AG04450 (cell line): ENCODE measurements at regions not wholly inside any gene's neighbourhood (a gene's known extent, or its start where the extent isn't known, plus 50 kb on each side); places are given as distances from the start of the nearest gene placed in this dataset.

Source experiments
- CTCF ChIA-PET: fragments of 300-600, 350-600 bp; formaldehyde crosslinking; extraction: SDS; loops from one replicate; lab custom pipeline; 2022; ENCODE audit warnings: antibody characterized with exemption, inconsistent platforms; lab: Charles Lee
- POLR2A ChIA-PET: fragments of 350-600 bp; formaldehyde crosslinking; extraction: SDS; loops from one replicate; lab custom pipeline; 2021; ENCODE audit warnings: antibody characterized with exemption, inconsistent platforms; lab: Yijun Ruan, JAX
- DNase-seq: peaks from one replicate; pipeline ENCODE4 v3.0.0-alpha.2; 2011; ENCODE audit warnings: low read depth, low spot score
- H3K27ac ChIP-seq: one replicate; pipeline ENCODE4 v1.5.1; 2012; ENCODE audit warnings: low read depth, low read length, control low read depth
- H3K27me3 ChIP-seq: one replicate; pipeline ENCODE4 v1.6.0; 2012; ENCODE audit warnings: low read length; ENCODE audit not compliant: control insufficient read depth, insufficient read depth
- H3K4me3 ChIP-seq: 2 replicates; pipeline ENCODE4 v1.5.1; 2011; ENCODE audit warnings: mild to moderate bottlenecking, low read depth, low read length, control low read depth
- H3K9me3 ChIP-seq: 2 replicates; pipeline ENCODE4 v1.5.1; 2012; ENCODE audit warnings: low read length; ENCODE audit not compliant: control insufficient read depth, insufficient read depth
- CTCF ChIP-seq: IDR thresholded peaks from 2 replicates; pipeline ENCODE4 v1.5.1; 2011; ENCODE audit warnings: low read depth, low read length, control low read depth, inconsistent platforms

DNA sequence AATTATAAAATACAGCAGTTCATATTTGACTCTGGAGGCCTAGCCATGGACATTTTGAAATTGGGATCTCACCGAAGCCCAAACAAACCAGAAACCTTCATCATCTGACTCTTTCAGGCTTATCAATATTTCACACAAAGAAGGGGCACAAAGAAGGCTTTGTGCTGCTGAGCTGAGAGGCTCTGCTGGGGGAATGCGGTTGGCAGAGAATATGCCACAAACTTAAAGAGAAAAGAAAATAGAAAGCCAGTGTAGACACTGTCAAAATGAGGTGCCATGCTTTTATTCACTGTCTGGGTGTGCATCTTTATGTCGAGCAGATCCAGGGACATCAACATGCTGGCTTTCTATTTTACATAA lies 162.6 kb downstream of the QPCT start:
- ChIA-PET CTCF (interaction anchor here (0.9 to 1.4 kb wide), 2 partner anchors 326 to 370 kb away, joined by 3 to 4 read pairs; no protein-coding TSS in a partner anchor), POLR2A (interaction anchor here (1.3 kb wide), 1 partner anchor 47 kb away, joined by 3 read pairs; no protein-coding TSS in a partner anchor)
- H3K27me3 ChIP-seq: no peaks in the 10 kb centered on the region
- H3K9me3 ChIP-seq: no peaks in the 10 kb centered on the region
- H3K4me3 ChIP-seq: no peak overlapping the region
- no peak for TF ChIP-seq CTCF
- DNase-seq: no peak
- no peak overlapping the region for H3K27ac ChIP-seq

DNA sequence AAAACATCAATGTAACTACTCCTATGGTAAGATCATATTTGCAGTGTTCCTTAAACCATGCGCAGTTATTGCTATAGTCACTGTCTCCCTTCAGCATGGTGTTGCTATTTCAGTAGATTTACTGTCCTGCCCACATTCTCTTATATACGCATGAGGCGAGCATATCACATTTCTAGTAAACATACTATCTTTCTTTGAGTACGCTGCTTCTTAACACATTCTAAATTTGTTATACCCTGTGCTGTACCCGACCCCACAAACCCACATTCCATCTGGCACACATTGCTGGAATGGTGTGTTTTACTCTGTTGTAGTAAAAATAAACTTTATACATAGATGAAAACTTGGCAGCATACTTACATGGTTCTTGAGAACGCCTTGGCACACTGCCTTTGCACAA lies 163.3 kb downstream of the QPCT start:
- Histone ChIP-seq H3K9me3 (no peaks in the 10 kb centered on the region), H3K27ac (no peak overlapping the region), H3K4me3 (no peak overlapping the region), H3K27me3 (no peaks in the 10 kb centered on the region)
- CTCF ChIA-PET: interaction anchor here (1.2 kb wide), 1 partner anchor 369 kb away, joined by 4 read pairs; no protein-coding TSS in a partner anchor
- no peak for TF ChIP-seq CTCF
- DNase-seq: peak; percentile 47
- POLR2A ChIA-PET: no interaction called here

DNA sequence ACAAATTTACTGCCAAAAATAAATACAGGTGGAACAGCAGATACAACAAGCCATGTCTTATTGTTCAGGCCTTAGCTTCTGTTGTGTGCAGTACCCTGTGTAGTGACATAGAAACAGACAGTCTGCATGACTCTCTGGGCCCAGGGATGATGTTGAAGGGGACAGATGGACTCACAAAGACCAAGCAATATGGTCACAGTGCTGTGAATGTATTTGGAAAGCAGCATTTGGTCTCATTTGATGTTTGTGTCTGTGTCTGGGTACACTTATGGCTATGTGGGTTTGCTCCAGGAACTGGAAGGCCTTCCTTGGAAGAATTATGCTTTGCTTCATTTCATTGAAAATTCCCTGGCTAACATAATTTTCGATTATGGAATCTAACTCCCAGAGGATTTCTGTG lies 158.5 kb downstream of the CDC42EP3 start:
- DNase-seq: no peak
- H3K9me3 ChIP-seq: no peaks in the 10 kb centered on the region
- POLR2A ChIA-PET: no interaction called here
- no peak for TF ChIP-seq CTCF
- H3K4me3 ChIP-seq: no peak overlapping the region
- H3K27ac ChIP-seq: no peak overlapping the region
- CTCF ChIA-PET: interaction anchor here (0.9 kb wide), 1 partner anchor 364 kb away, joined by 3 read pairs; no protein-coding TSS in a partner anchor
- H3K27me3 ChIP-seq: no peaks in the 10 kb centered on the region

- Histone ChIP-seq H3K27me3 (no peaks in the 10 kb centered on the region), H3K9me3 (no peaks in the 10 kb centered on the region), H3K4me3 (no peak overlapping the region), H3K27ac (no peak overlapping the region)
- DNase-seq: peak; percentile 47
- ChIA-PET POLR2A (interaction anchor here (0.5 to 0.6 kb wide), 2 partner anchors 128 to 174 kb away, joined by 5 to 6 read pairs; no protein-coding TSS in a partner anchor), CTCF (interaction anchor here (0.7 to 2.0 kb wide), 6 partner anchors 12 to 353 kb away, joined by 3 to 10 read pairs (median 4); no protein-coding TSS in a partner anchor)
- TF ChIP-seq CTCF: no peak
Observed at GRCh38 chr2:37523814-37524362, 147.6 kb downstream of the CDC42EP3 start.

DNA sequence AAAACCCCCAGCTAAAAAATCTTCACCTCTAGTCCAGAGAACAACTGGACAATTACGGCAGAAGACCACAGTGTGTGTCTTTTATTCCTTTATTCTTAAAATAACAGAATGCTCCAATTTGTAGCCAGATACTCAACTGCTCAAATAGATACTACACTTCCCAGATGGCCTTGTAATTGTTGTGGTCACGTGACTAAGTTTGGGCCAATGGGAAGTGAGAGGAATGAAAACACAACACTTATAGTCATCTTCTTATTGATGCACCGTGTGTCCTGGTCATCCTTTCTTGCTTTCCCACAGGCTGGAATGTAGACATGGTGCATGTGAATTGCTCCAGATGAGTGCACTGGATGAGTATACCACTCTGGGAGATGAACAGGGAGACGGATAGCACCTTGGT lies 145.1 kb downstream of the CDC42EP3 start:
- CTCF ChIA-PET: interaction anchor here (1.3 kb wide), 1 partner anchor 365 kb away, joined by 5 read pairs; no protein-coding TSS in a partner anchor

More for the DNA sequence above, 145.1 kb downstream of the CDC42EP3 start:
- POLR2A ChIA-PET: no interaction called here
- H3K4me3 ChIP-seq: no peak overlapping the region
- no peak for DNase-seq
- H3K27ac ChIP-seq: no peak overlapping the region
- no peaks in the 10 kb centered on the region for H3K9me3 ChIP-seq
- TF ChIP-seq CTCF: no peak
- H3K27me3 ChIP-seq: no peaks in the 10 kb centered on the region
